ENCODE measurements at regions not wholly inside any gene's neighbourhood (a gene's known extent, or its start where the extent isn't known, plus 50 kb on each side); places are given as distances from the start of the nearest gene placed in this dataset.

DNA sequence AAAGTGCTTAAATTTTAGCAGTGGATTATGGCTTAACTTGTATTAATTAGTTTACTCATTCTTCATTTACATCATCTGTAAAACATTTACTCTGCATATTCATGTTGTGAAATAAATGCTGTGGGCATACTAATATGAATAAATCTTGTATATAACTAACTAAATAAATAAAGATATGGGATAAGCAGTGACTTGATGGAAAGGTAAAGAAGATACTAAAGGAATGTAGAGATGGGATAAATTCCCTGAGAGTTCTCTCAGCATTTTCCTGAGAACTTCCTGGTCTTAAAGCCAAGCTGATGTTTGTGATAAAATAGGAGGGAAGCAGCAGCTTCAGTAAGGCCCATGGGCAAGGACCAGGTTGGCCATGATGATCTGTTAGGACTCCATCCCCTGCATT is 652.1 kb downstream of the RNF144B start:
- intact Hi-C loops (cut with DNase I, micrococcal nuclease): no loop called here
- no peak overlapping the region for H3K4me3 ChIP-seq (ENCODE audit: low read length)
- Mint-ChIP-seq H3K4me3 (no peak overlapping the region), H3K36me3 (ENCODE audit: low read depth) (no peaks in the 10 kb centered on the region), H3K27me3 (no peaks in the 10 kb centered on the region), H3K9me3 (peaks cover 6% of the 10 kb centered on the region), H3K4me1 (ENCODE audit: low read depth) (no peaks in the 10 kb centered on the region), H3K27ac (no peak overlapping the region)
- DNase-seq (no peak), ATAC-seq (ENCODE audit: poor library complexity) (no peak)
- no peak for TF ChIP-seq CTCF (IDR thresholded peaks at IDR 0.05)
- POLR2A ChIA-PET: no interaction called here
- no peaks in the 10 kb centered on the region for H3K4me1 ChIP-seq (ENCODE audit: insufficient read depth, low read length)
- CTCF ChIA-PET: no interaction called here
- no peaks in the 10 kb centered on the region for H3K36me3 ChIP-seq (ENCODE audit: insufficient read depth, low read length)
- H3K9me3 ChIP-seq (ENCODE audit: control insufficient read depth in 1 of 2, insufficient read depth in 1 of 2, low read length in 2 of 2): no peaks in the 10 kb centered on the region
- no peaks in the 10 kb centered on the region for H3K27me3 ChIP-seq (ENCODE audit: control insufficient read depth in 1 of 2, insufficient read depth in 2 of 2, low read length in 2 of 2)
- no peak overlapping the region for H3K27ac ChIP-seq (ENCODE audit: low read depth in 1 of 2, low read length in 2 of 2)

DNA sequence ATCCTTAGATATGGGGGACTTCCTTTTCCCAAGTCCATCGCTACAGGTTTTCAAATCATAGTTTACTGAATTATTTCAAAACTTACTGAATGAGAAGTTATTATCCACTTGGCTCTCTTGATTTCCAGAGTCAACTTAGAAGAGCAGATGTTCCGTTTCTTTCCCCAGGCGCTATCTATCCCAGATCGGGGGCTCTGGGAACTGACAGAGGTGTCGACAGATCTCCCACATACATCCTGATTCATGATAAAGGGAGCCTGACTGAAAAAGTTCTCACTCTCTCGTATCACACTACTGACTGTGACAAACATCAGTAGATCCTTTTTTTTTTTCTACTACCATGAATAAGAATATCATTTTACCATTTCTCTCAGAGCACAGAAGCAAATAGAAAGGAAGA is 654.8 kb downstream of the RNF144B start:
- Histone ChIP-seq H3K4me1 (ENCODE audit: insufficient read depth, low read length) (no peaks in the 10 kb centered on the region), H3K27ac (ENCODE audit: low read depth in 1 of 2, low read length in 2 of 2) (no peak overlapping the region), H3K9me3 (ENCODE audit: control insufficient read depth in 1 of 2, insufficient read depth in 1 of 2, low read length in 2 of 2) (peaks cover 0 to 5% of the 10 kb centered on the region in 2 experiments), H3K27me3 (ENCODE audit: control insufficient read depth in 1 of 2, insufficient read depth in 2 of 2, low read length in 2 of 2) (no peaks in the 10 kb centered on the region), H3K36me3 (ENCODE audit: insufficient read depth, low read length) (no peaks in the 10 kb centered on the region), H3K4me3 (ENCODE audit: low read length) (no peak overlapping the region)
- intact Hi-C loops (cut with DNase I, micrococcal nuclease): no loop called here
- Mint-ChIP-seq H3K4me3 (no peak overlapping the region), H3K4me1 (ENCODE audit: low read depth) (no peaks in the 10 kb centered on the region), H3K9me3 (peaks cover 2% of the 10 kb centered on the region), H3K27ac (no peak overlapping the region), H3K27me3 (no peaks in the 10 kb centered on the region), H3K36me3 (ENCODE audit: low read depth) (no peaks in the 10 kb centered on the region)
- ChIA-PET POLR2A (no interaction called here), CTCF (no interaction called here)
- no peak for DNase-seq
- no peak for TF ChIP-seq CTCF (IDR thresholded peaks at IDR 0.05)
- no peak for ATAC-seq (ENCODE audit: poor library complexity)

DNA sequence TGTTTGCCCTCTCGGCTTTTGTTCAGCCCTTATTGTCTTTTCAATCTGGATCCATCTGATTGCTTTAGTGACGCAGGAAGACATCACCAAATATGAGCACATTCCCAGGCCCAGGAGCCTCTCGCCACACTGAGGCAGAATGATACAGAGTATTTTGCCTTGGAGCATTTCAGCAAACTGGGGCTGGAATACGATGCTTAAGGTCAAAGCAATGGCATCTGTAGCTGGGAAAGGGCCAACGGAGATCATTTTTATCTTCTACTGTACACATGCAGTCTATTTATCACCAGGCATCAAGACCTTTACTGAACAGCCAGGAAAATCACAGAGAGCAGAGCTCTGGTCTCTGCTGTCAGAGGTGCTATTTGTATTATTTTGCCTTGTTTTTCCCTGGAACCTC is 655.3 kb downstream of the RNF144B start:
- DNase-seq (no peak), ATAC-seq (ENCODE audit: poor library complexity) (no peak)
- POLR2A ChIA-PET: no interaction called here
- Mint-ChIP-seq H3K36me3 (ENCODE audit: low read depth) (no peaks in the 10 kb centered on the region), H3K27me3 (no peaks in the 10 kb centered on the region), H3K9me3 (peaks cover 2% of the 10 kb centered on the region), H3K4me1 (ENCODE audit: low read depth) (no peaks in the 10 kb centered on the region), H3K4me3 (no peak overlapping the region), H3K27ac (no peak overlapping the region)
- Histone ChIP-seq H3K27ac (ENCODE audit: low read depth in 1 of 2, low read length in 2 of 2) (no peak overlapping the region), H3K4me1 (ENCODE audit: insufficient read depth, low read length) (no peaks in the 10 kb centered on the region), H3K36me3 (ENCODE audit: insufficient read depth, low read length) (no peaks in the 10 kb centered on the region), H3K4me3 (ENCODE audit: low read length) (no peak overlapping the region), H3K27me3 (ENCODE audit: control insufficient read depth in 1 of 2, insufficient read depth in 2 of 2, low read length in 2 of 2) (no peaks in the 10 kb centered on the region), H3K9me3 (ENCODE audit: control insufficient read depth in 1 of 2, insufficient read depth in 1 of 2, low read length in 2 of 2) (peaks cover 0 to 5% of the 10 kb centered on the region in 2 experiments)
- TF ChIP-seq CTCF (IDR thresholded peaks at IDR 0.05): no peak
- intact Hi-C loops (cut with DNase I, micrococcal nuclease): no loop called here
- CTCF ChIA-PET: no interaction called here

Measured in CD4-positive, alpha-beta T cell (primary cell).